Activated CD4-positive, alpha-beta memory T cell treated with anti-CD3 and anti-CD28 coated beads, Interleukin-2, amount 10 ng/mL, durations not matched to agents 7 days and 5 days (primary cell): ENCODE measurements at regions not wholly inside any gene's neighbourhood (a gene's known extent, or its start where the extent isn't known, plus 50 kb on each side); places are given as distances from the start of the nearest gene placed in this dataset.
A peak's percentile ranks its signal among the peaks of the same experiment; 100 is the strongest.

Source experiments
- CTCF ChIA-PET: fragments of 350-600 bp; sonication (Branson Sonifier 250); formaldehyde crosslinking; loops from one replicate; lab custom pipeline; 2021; ENCODE audit warnings: antibody characterized with exemption, inconsistent platforms; lab: Charles Lee
- POLR2A ChIA-PET: fragments of 350-600 bp; sonication (Branson Sonifier 250); formaldehyde crosslinking; loops from one replicate; lab custom pipeline; 2021; ENCODE audit warnings: antibody characterized with exemption; lab: Charles Lee
- DNase-seq: peaks from one replicate; pipeline ENCODE4 v3.0.0-alpha.2; 2020
- H3K27ac Mint-ChIP-seq: one replicate; pipeline ENCODE4 v1.8.0; 2021; ENCODE audit warnings: mild to moderate bottlenecking, mixed read lengths
- H3K27me3 Mint-ChIP-seq: one replicate; pipeline ENCODE4 v1.8.0; 2021; ENCODE audit warnings: mixed read lengths
- H3K36me3 Mint-ChIP-seq: one replicate; pipeline ENCODE4 v1.8.0; 2021; ENCODE audit warnings: low read depth, mixed read lengths
- H3K4me1 Mint-ChIP-seq: one replicate; pipeline ENCODE4 v1.8.0; 2021; ENCODE audit warnings: mixed read lengths
- H3K4me3 Mint-ChIP-seq: one replicate; pipeline ENCODE4 v1.8.0; 2021; ENCODE audit warnings: mild to moderate bottlenecking, mixed read lengths
- H3K9me3 Mint-ChIP-seq: one replicate; pipeline ENCODE4 v1.8.0; 2021; ENCODE audit warnings: mixed read lengths

GRCh38 chr12:127284870-127285431 lies 982.0 kb upstream of the TMEM132C start:
- Mint-ChIP-seq H3K4me1 (peaks cover 14% of the 10 kb centered on the region), H3K9me3 (no peaks in the 10 kb centered on the region), H3K27me3 (no peaks in the 10 kb centered on the region), H3K36me3 (no peaks in the 10 kb centered on the region), H3K4me3 (no peak overlapping the region), H3K27ac (peak overlapping the region; percentile 34)
- DNase-seq = no peak
- ChIA-PET POLR2A (no interaction called here), CTCF (interaction anchor here (0.6 to 0.7 kb wide), 2 partner anchors 96 to 1521 kb away, joined by 3 to 6 read pairs; no protein-coding TSS in a partner anchor)

DNA sequence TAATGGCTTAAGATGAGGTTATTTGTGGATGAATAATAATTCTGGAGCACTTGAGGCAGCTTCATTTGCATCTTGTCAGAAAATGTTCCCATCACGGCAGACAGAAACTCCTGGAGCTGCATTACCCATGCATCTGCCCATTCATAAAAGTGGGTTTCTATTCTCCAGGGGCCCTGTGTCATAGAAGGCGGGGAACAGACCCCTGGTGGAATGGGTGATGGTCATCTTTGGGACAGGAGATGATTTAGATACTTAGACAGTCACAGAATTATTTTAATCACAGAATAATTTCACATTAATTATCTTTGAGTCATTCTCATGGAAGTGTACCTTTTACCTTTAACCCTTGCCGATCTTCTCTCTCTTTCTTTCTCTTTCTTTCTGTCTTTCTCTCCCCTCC lies 980.7 kb upstream of the TMEM132C start:
- Mint-ChIP-seq H3K4me1 (peaks cover 13% of the 10 kb centered on the region), H3K27me3 (no peaks in the 10 kb centered on the region), H3K9me3 (no peaks in the 10 kb centered on the region), H3K4me3 (no peak overlapping the region), H3K27ac (no peak overlapping the region), H3K36me3 (no peaks in the 10 kb centered on the region)
- ChIA-PET CTCF (no interaction called here), POLR2A (interaction anchor here (0.6 kb wide), 1 partner anchor 183 kb away, joined by 3 read pairs; no protein-coding TSS in a partner anchor)
- no peak for DNase-seq

DNA sequence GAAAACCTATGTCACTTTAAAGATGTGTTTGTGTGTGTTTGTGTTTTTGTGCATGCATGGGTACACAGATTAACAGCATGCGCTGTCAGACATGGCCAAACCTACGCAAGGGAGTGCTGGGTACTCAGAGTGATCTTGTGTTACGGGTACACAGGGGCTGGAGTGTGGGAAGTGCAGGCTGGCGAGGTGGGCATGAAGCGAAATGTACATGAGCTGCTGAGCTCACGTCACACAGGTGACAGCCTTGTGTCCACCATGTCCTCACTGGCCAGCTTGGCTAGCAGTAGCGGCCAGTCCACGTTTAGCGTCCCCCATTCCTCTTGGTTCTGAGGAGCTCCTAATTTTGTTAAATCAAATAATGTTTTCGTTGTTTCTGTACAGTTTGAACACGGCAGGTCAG lies 979.7 kb upstream of the TMEM132C start:
- ChIA-PET POLR2A (no interaction called here), CTCF (no interaction called here)
- Mint-ChIP-seq H3K4me1 (peaks cover 13% of the 10 kb centered on the region), H3K4me3 (no peak overlapping the region), H3K9me3 (no peaks in the 10 kb centered on the region), H3K27me3 (no peaks in the 10 kb centered on the region), H3K36me3 (no peaks in the 10 kb centered on the region), H3K27ac (no peak overlapping the region)
- DNase-seq = no peak

- no peak for DNase-seq
- CTCF ChIA-PET = no interaction called here
Observed at GRCh38 chr12:127290251-127290650, 976.7 kb upstream of the TMEM132C start.

DNA sequence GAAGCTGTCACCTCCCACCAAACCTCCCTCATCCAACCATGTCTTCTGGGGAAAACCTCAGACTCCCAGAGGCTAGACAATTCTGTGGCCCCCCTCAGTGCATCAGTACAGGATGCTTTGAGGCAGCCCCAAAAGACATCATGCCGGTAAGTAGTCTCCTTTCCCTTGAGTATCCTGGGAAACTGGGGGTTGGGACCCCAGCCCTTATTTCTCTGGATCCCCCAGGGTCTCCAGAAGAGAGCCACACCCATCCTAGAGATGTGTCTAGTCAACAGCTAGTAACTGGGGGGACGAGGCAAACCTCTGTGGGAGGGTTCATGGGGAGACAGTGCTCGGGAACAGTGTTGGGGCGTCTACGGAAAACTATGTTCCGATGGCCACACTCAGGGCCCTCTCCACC lies 974.2 kb upstream of the TMEM132C start:
- no peak overlapping the region for H3K27ac Mint-ChIP-seq
- H3K4me3 Mint-ChIP-seq = no peak overlapping the region
- ChIA-PET CTCF (interaction anchor here (1.2 to 2.0 kb wide), 4 partner anchors 10 to 385 kb away, joined by 3 to 13 read pairs (median 5); no protein-coding TSS in a partner anchor), POLR2A (no interaction called here)
- no peak for DNase-seq
- no peaks in the 10 kb centered on the region for H3K9me3 Mint-ChIP-seq
- no peaks in the 10 kb centered on the region for H3K4me1 Mint-ChIP-seq
- no peaks in the 10 kb centered on the region for H3K36me3 Mint-ChIP-seq
- H3K27me3 Mint-ChIP-seq = no peaks in the 10 kb centered on the region

More at GRCh38 chr12:127290251-127290650, 976.7 kb upstream of the TMEM132C start:
- Mint-ChIP-seq H3K4me1 (peaks cover 3% of the 10 kb centered on the region), H3K27me3 (no peaks in the 10 kb centered on the region), H3K4me3 (no peak overlapping the region), H3K9me3 (no peaks in the 10 kb centered on the region), H3K27ac (no peak overlapping the region), H3K36me3 (no peaks in the 10 kb centered on the region)
- POLR2A ChIA-PET = no interaction called here

DNA sequence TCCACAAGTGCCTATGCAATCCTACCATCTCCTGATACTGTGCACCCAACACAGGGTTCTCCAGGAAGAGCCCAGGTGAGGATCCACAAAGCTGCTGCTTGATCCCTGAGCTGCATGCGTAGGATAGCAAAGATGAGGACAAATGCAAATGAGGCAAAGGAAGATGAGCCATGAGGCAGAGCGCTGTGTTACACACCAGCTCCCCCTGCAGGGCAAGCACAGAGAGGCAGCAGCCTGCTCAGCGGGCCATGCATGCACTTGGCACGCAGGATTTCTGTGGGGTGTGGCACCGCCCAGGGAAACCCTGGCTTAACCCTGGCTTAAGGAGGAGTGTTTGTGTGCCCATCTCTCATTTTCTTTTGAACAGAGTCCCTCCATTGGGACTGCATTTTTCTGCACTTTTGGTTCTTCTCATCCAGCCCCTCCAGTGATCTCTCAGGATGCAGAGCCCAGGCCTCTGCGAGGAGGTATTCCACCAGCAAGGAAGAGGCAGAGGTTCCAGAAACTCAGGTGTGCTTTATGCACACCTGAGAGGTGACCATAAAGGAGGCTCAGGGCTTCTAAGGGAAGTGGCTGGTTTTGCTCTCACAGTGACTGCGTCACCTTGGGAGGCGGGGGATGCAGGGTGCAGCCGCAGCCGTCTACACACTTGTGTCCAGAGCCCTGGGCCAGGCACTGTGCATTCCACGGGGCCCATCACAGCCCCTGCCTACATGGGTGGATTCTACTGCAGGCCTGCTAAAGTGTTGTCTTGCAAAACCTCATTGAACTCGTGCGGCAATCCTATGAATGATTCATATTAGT lies 973.3 kb upstream of the TMEM132C start:
- Mint-ChIP-seq H3K9me3 (no peaks in the 10 kb centered on the region), H3K4me1 (no peaks in the 10 kb centered on the region), H3K27me3 (no peaks in the 10 kb centered on the region), H3K4me3 (no peak overlapping the region), H3K27ac (no peak overlapping the region), H3K36me3 (no peaks in the 10 kb centered on the region)
- ChIA-PET CTCF (interaction anchor here (0.7 to 2.0 kb wide), 6 partner anchors 9 to 384 kb away, joined by 3 to 13 read pairs (median 5); no protein-coding TSS in a partner anchor), POLR2A (no interaction called here)
- peak; percentile 64 for DNase-seq

- Mint-ChIP-seq H3K4me3 (no peak overlapping the region), H3K27me3 (peaks cover 2% of the 10 kb centered on the region), H3K9me3 (no peaks in the 10 kb centered on the region), H3K27ac (no peak overlapping the region), H3K36me3 (no peaks in the 10 kb centered on the region), H3K4me1 (no peaks in the 10 kb centered on the region)
- ChIA-PET CTCF (no interaction called here), POLR2A (no interaction called here)
- DNase-seq = no peak
Observed at GRCh38 chr12:127294651-127295210, 972.2 kb upstream of the TMEM132C start.

DNA sequence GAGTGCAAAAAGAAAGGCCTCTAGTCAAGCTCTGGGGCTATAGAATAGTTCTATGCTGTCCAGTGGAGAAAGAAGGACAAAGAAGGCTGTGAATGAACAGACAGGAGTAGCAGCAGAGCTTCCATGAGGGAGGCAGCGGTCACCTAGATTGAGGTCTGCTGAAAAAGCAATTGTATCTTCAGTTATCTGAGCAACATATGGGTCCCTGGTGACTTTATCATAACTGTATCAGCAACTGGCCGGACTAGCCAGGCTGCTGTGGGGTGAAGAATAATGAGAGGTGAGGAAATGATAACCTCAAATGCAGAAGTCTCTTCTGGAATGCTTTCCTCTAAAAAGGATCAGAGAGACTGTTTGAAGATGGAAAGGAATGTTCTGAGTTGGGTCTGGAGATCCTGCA lies 971.3 kb upstream of the TMEM132C start:
- POLR2A ChIA-PET = no interaction called here
- no peak for DNase-seq
- Mint-ChIP-seq H3K4me1 (no peaks in the 10 kb centered on the region), H3K27me3 (peaks cover 2% of the 10 kb centered on the region), H3K4me3 (no peak overlapping the region), H3K27ac (no peak overlapping the region), H3K9me3 (no peaks in the 10 kb centered on the region), H3K36me3 (no peaks in the 10 kb centered on the region)
- CTCF ChIA-PET = no interaction called here

DNA sequence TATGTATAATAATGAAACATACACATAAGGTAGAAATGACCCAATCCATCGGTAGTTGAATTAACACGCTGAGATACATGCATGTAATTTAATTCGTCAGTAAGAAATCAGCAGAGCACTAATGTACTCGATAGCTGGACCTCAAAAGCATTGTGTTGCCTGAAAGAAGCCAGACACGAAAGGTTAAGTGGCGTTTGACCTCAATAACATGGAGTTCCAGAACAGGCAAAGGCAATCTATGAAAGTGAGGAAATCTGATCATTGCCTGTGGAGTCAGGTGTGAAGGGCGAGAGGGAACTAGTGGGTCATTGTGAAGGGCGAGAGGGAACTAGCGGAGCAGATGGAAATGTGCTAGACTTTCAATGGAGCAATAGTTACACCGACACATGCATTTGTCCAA lies 970.4 kb upstream of the TMEM132C start:
- Mint-ChIP-seq H3K4me1 (no peaks in the 10 kb centered on the region), H3K9me3 (no peaks in the 10 kb centered on the region), H3K36me3 (no peaks in the 10 kb centered on the region), H3K27me3 (peaks cover 2% of the 10 kb centered on the region), H3K27ac (no peak overlapping the region), H3K4me3 (no peak overlapping the region)
- DNase-seq = no peak
- ChIA-PET CTCF (interaction anchor here (0.7 kb wide), 1 partner anchor 191 kb away, joined by 3 read pairs; no protein-coding TSS in a partner anchor), POLR2A (no interaction called here)

DNA sequence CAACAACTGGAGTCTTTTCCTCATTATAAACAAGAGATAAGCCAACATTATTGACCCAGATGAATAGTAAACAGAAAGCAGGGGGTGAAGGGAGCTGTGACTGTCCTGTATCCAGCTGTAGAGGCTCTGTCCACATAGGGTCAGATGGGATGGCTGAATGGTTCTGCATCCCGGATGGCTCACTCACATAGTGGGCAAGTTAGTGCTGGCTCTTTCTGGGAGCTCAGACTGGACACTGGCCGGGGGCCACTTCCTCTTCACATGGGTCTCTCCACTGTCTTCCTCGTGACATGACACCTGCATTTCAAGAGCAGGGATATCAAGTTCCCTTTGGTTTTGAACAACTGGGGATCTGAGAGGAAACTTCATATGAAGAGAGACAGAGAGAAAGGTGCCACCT lies 969.6 kb upstream of the TMEM132C start:
- Mint-ChIP-seq H3K4me1 (no peaks in the 10 kb centered on the region), H3K27ac (no peak overlapping the region)
- CTCF ChIA-PET = no interaction called here

DNA sequence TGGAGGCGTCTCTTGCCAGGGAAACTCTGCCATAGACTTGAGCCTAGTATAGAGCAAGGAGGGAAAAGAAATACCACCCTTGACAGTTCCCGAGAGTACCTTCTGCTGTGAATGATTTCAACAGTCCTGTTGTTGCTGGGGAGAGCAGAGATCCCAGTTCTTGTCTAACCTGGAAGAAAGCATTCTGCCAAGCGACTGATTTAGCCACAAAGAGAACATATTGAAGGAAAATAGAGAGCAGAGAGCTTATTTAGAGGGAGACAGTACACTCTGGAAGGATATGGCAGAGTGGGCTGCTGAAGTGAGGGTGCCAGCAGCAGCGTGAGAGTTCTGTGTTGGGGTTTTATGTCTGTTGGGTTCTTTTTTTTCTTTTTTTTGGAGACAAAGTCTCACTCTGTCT lies 966.9 kb upstream of the TMEM132C start:
- H3K27me3 Mint-ChIP-seq = peaks cover 2% of the 10 kb centered on the region
- H3K36me3 Mint-ChIP-seq = no peaks in the 10 kb centered on the region
- H3K4me3 Mint-ChIP-seq = no peak overlapping the region
- H3K4me1 Mint-ChIP-seq = no peaks in the 10 kb centered on the region
- no peak for DNase-seq
- no peaks in the 10 kb centered on the region for H3K9me3 Mint-ChIP-seq
- no peak overlapping the region for H3K27ac Mint-ChIP-seq
- POLR2A ChIA-PET = no interaction called here
- CTCF ChIA-PET = no interaction called here

More for the DNA sequence above, 969.6 kb upstream of the TMEM132C start:
- POLR2A ChIA-PET = no interaction called here
- Mint-ChIP-seq H3K4me3 (no peak overlapping the region), H3K9me3 (no peaks in the 10 kb centered on the region), H3K36me3 (no peaks in the 10 kb centered on the region), H3K27me3 (peaks cover 2% of the 10 kb centered on the region)
- no peak for DNase-seq

- Mint-ChIP-seq H3K27ac (no peak overlapping the region), H3K4me1 (no peaks in the 10 kb centered on the region), H3K4me3 (no peak overlapping the region), H3K36me3 (no peaks in the 10 kb centered on the region), H3K27me3 (peaks cover 2% of the 10 kb centered on the region), H3K9me3 (no peaks in the 10 kb centered on the region)
- POLR2A ChIA-PET = no interaction called here
- CTCF ChIA-PET = no interaction called here
- DNase-seq = no peak
Observed at GRCh38 chr12:127300753-127301152, 966.2 kb upstream of the TMEM132C start.

GRCh38 chr12:127301876-127302275 lies 965.1 kb upstream of the TMEM132C start:
- no peaks in the 10 kb centered on the region for H3K9me3 Mint-ChIP-seq
- no peaks in the 10 kb centered on the region for H3K4me1 Mint-ChIP-seq
- POLR2A ChIA-PET = no interaction called here
- H3K36me3 Mint-ChIP-seq = no peaks in the 10 kb centered on the region
- CTCF ChIA-PET = interaction anchor here (1.2 to 1.9 kb wide), 3 partner anchors 9 to 194 kb away, joined by 3 to 5 read pairs (median 4); no protein-coding TSS in a partner anchor
- no peak for DNase-seq
- no peak overlapping the region for H3K4me3 Mint-ChIP-seq
- H3K27me3 Mint-ChIP-seq = peaks cover 2% of the 10 kb centered on the region
- no peak overlapping the region for H3K27ac Mint-ChIP-seq
